A673 (cell line): ENCODE measurements at regions not wholly inside any gene's neighbourhood (a gene's known extent, or its start where the extent isn't known, plus 50 kb on each side); places are given as distances from the start of the nearest gene placed in this dataset.

Experiments used
- EZH2 ChIP-seq: fragments of 200-600 bp; sonication (generic); IDR thresholded peaks from 2 replicates; pipeline ENCODE4 v1.6.1; 2017; ENCODE audit warnings: borderline replicate concordance, low read depth, mild to moderate bottlenecking, mixed read lengths, antibody characterized with exemption, low read length; ENCODE audit not compliant: poor library complexity, severe bottlenecking
- TF ChIP-seq, protein P1 (sequence below): fragments of 300-800, 200-600 bp; sonication (generic); conservative IDR thresholded peaks from 2 replicates; pipeline ENCODE4 v1.5.1; 2017; ENCODE audit warnings: low read depth, mild to moderate bottlenecking, antibody characterized with exemption, low read length, moderate library complexity, mixed read lengths

DNA sequence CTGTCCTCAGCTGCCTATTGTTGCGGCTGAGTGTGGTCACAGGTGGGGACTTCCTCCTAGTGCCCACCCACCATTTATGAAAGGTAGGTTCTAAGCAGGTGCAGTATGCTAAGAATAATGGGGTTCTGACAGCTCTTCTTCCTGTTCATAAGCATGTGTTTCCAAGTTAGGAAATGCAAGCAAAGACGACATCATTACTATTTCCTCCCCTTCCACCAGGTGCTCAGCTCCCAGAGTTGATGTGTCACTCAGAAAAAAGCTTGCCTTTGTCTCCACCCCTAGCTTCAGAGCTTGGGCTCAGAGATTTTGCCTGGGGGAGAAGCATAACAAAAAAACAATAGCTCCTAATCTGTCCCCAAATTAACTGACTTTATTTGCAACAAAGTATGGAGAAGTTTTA lies 1076.7 kb downstream of the NR2F1-AS1 start:
- TF ChIP-seq EZH2: no peak
- TF ChIP-seq, protein P1, sequence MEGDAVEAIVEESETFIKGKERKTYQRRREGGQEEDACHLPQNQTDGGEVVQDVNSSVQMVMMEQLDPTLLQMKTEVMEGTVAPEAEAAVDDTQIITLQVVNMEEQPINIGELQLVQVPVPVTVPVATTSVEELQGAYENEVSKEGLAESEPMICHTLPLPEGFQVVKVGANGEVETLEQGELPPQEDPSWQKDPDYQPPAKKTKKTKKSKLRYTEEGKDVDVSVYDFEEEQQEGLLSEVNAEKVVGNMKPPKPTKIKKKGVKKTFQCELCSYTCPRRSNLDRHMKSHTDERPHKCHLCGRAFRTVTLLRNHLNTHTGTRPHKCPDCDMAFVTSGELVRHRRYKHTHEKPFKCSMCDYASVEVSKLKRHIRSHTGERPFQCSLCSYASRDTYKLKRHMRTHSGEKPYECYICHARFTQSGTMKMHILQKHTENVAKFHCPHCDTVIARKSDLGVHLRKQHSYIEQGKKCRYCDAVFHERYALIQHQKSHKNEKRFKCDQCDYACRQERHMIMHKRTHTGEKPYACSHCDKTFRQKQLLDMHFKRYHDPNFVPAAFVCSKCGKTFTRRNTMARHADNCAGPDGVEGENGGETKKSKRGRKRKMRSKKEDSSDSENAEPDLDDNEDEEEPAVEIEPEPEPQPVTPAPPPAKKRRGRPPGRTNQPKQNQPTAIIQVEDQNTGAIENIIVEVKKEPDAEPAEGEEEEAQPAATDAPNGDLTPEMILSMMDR: no peak
